K562 (cell line): ENCODE measurements at regions not wholly inside any gene's neighbourhood (a gene's known extent, or its start where the extent isn't known, plus 50 kb on each side); places are given as distances from the start of the nearest gene placed in this dataset.

Experiments used
- ATAC-seq: fragments of 200-7000 bp; cut with Tn5 transposase; 3 replicates; pipeline ENCODE4 v1.9.1; 2020; ENCODE audit warnings: moderate library complexity
- BruUV-seq: library from RNA; stranded (reverse); fragments of 400-500 nt; replicated peaks from 2 replicates; lab custom pipeline; 2021; lab: Mats Ljungman, UMichigan
- CTCF ChIA-PET: fragments of 300-600 bp; formaldehyde crosslinking; extraction: SDS; loops from one replicate; lab custom pipeline; 2021; ENCODE audit warnings: low intra/inter-chr PET ratio; lab: Yijun Ruan, JAX
- POLR2A ChIA-PET: fragments of 300-600, 350-650 bp; sonication (Branson Sonifier 250); formaldehyde crosslinking; extraction: SDS; loops from one replicate; lab custom pipeline; 2021; ENCODE audit warnings: antibody characterized with exemption, inconsistent platforms; lab: Yijun Ruan, JAX
- DNase-seq, 4 experiments: peaks; one replicate each; pipeline versions ENCODE4 v3.0.0 to v3.0.0-alpha.2; 2011 to 2018; ENCODE audit warnings: low spot score in 3 of 4, mixed read lengths in 3 of 4; ENCODE audit errors: extremely low read depth in 1 of 4
- FAIRE-seq: peaks from 2 replicates; lab custom pipeline; 2011; peaks lifted over from hg19 to GRCh38; lab: Jason Lieb, UNC
- H2AFZ ChIP-seq: 2 replicates; pipeline ENCODE4 v1.6.0; 2011; ENCODE audit warnings: low read depth, low read length, control low read depth, inconsistent platforms
- H3K27ac ChIP-seq: fragments of 200-600 bp; 3 replicates; pipeline ENCODE4 v1.8.0; 2011; ENCODE audit warnings: low read depth, mild to moderate bottlenecking, control low read depth, inconsistent platforms, low read length, moderate library complexity, mixed read lengths; ENCODE audit errors: extremely low read depth
- H3K27me3 ChIP-seq, 2 experiments: fragments of 300-600 bp in 1 of 2; 2 replicates in 1 of 2; 3 replicates in 1 of 2; pipeline versions ENCODE4 v1.6.0 to v1.8.0; 2011; ENCODE audit warnings: inconsistent platforms in 2 of 2, low read length in 2 of 2, mild to moderate bottlenecking in 1 of 2, mixed read lengths in 1 of 2, moderate library complexity in 1 of 2; ENCODE audit not compliant: control insufficient read depth in 2 of 2, insufficient read depth in 2 of 2
- H3K36me3 ChIP-seq: fragments of 300-600 bp; 3 replicates; pipeline ENCODE4 v1.8.0; 2011; ENCODE audit warnings: mild to moderate bottlenecking, low read length, inconsistent platforms; ENCODE audit not compliant: control insufficient read depth, insufficient read depth
- H3K4me1 ChIP-seq, 2 experiments: fragments of 200-600 bp in 1 of 2; replicated peaks in 1 of 2; 2 replicates in 1 of 2; 3 replicates in 1 of 2; pipeline versions ENCODE4 v1.5.1 to v1.8.0; 2011; ENCODE audit warnings: inconsistent platforms in 2 of 2, low read length in 2 of 2, mild to moderate bottlenecking in 1 of 2, mixed read lengths in 1 of 2, moderate library complexity in 1 of 2; ENCODE audit not compliant: control insufficient read depth in 2 of 2, insufficient read depth in 2 of 2
- H3K4me2 ChIP-seq: 2 replicates; pipeline ENCODE4 v1.6.1; 2011; ENCODE audit warnings: low read length, control low read depth, inconsistent platforms, mixed read lengths; ENCODE audit not compliant: insufficient read depth
- H3K4me3 ChIP-seq: fragments of 200-600 bp; sonication (generic), shearing (Covaris generic); 2 replicates; pipeline ENCODE4 v1.5.1; 2016; ENCODE audit warnings: control low read depth, inconsistent platforms
- H3K79me2 ChIP-seq: fragments of 200-600 bp; 3 replicates; pipeline ENCODE4 v1.8.0; 2011; ENCODE audit warnings: low read length, inconsistent platforms; ENCODE audit not compliant: control insufficient read depth, insufficient read depth
- H3K9ac ChIP-seq, 2 experiments: 2 replicates each; pipeline versions ENCODE4 v1.6.0 to v1.6.1; 2011; ENCODE audit warnings: low read depth in 2 of 2, low read length in 2 of 2, control low read depth in 1 of 2, inconsistent platforms in 1 of 2, mild to moderate bottlenecking in 1 of 2, mixed read lengths in 1 of 2; ENCODE audit not compliant: insufficient read depth in 1 of 2
- H3K9me1 ChIP-seq: one replicate; pipeline ENCODE4 v1.6.0; 2011; ENCODE audit warnings: inconsistent platforms, mild to moderate bottlenecking, low read length, moderate library complexity; ENCODE audit not compliant: control insufficient read depth, insufficient read depth
- H3K9me3 ChIP-seq: replicated peaks from 2 replicates; pipeline ENCODE4 v1.5.1; 2011; ENCODE audit warnings: low read depth, low read length, inconsistent platforms; ENCODE audit not compliant: control insufficient read depth, insufficient read depth
- H4K20me1 ChIP-seq: replicated peaks from 2 replicates; pipeline ENCODE4 v1.6.1; 2011; ENCODE audit warnings: low read length, inconsistent platforms, mixed read lengths; ENCODE audit not compliant: control insufficient read depth, insufficient read depth
- DACH1 ChIP-seq: fragments of 450-650 bp; IDR thresholded peaks from 2 replicates; pipeline ENCODE4 v1.6.1; 2018; ENCODE audit not compliant: partially characterized antibody
- EWSR1 ChIP-seq: fragments of 450-650 bp; IDR thresholded peaks from 2 replicates; pipeline ENCODE4 v1.6.1; 2018; ENCODE audit warnings: borderline replicate concordance, mild to moderate bottlenecking, low read depth, moderate library complexity; ENCODE audit not compliant: partially characterized antibody
- KLF10 ChIP-seq: fragments of 250-450 bp; sonication (Bioruptor Pico); IDR thresholded peaks from 2 replicates; pipeline ENCODE4 v1.6.1; 2021; ENCODE audit warnings: matching md5 sums
- MYBL2 ChIP-seq, 2 experiments: fragments of 450-650 bp in 1 of 2; sonication (generic) in 1 of 2; formaldehyde crosslinking in 1 of 2; IDR thresholded peaks; 2 replicates each; pipeline versions ENCODE4 v1.6.1 to v1.8.1; 2017 to 2022; ENCODE audit warnings: borderline replicate concordance in 1 of 2, inconsistent platforms in 1 of 2, low read depth in 1 of 2, mild to moderate bottlenecking in 1 of 2, missing genetic modification reagents in 1 of 2, moderate library complexity in 1 of 2
- NCOR1 ChIP-seq: fragments of 450-650 bp; IDR thresholded peaks from 2 replicates; pipeline ENCODE4 v1.6.1; 2016; ENCODE audit warnings: mild to moderate bottlenecking, moderate library complexity
- PHB ChIP-seq: fragments of 250-450 bp; sonication (Bioruptor Pico); IDR thresholded peaks from 2 replicates; pipeline ENCODE4 v1.5.0; 2021
- POLR2A ChIP-seq: fragments of 450-650 bp; conservative IDR thresholded peaks from 2 replicates; pipeline ENCODE4 v1.6.1; 2016
- RBFOX2 ChIP-seq: fragments of 200-400 bp; formaldehyde crosslinking; IDR thresholded peaks from 2 replicates; pipeline ENCODE4 v1.6.1; 2017; ENCODE audit warnings: low read depth, mild to moderate bottlenecking, low read length, moderate library complexity
- SREBF1 ChIP-seq: fragments of 150-350 bp; IDR thresholded peaks from 2 replicates; pipeline ENCODE4 v1.6.1; 2014; ENCODE audit warnings: antibody characterized with exemption, low read depth, low read length, borderline replicate concordance
- SUPT5H ChIP-seq: fragments of 450-650 bp; IDR thresholded peaks from 2 replicates; pipeline ENCODE4 v1.6.1; 2016
- ZBTB17 ChIP-seq: fragments of 450-650 bp; formaldehyde crosslinking; IDR thresholded peaks from 2 replicates; pipeline ENCODE4 v1.4.0; 2020; ENCODE audit warnings: mild to moderate bottlenecking
- ZNF140 ChIP-seq: fragments of 250-450 bp; sonication (Bioruptor Pico); IDR thresholded peaks from 2 replicates; pipeline ENCODE4 v1.8.0; 2021; ENCODE audit warnings: moderate library complexity, mild to moderate bottlenecking, inconsistent platforms
- ZNF431 ChIP-seq: sonication (generic); formaldehyde crosslinking; IDR thresholded peaks from 2 replicates; pipeline ENCODE4 v1.8.0; 2022; ENCODE audit warnings: mild to moderate bottlenecking, missing genetic modification reagents
- ZNF445 ChIP-seq: fragments of 250-450 bp; sonication (Bioruptor Pico); IDR thresholded peaks from 2 replicates; pipeline ENCODE4 v1.4.0; 2020; ENCODE audit warnings: low read depth, mild to moderate bottlenecking, moderate library complexity
- whole genome bisulfite sequencing: fragments of 100-300 bp; shearing (Covaris generic); methylation state at CpG from one replicate; pipeline ENCODE4 v1.1.6; 2016; ENCODE audit warnings: low coverage, mixed read lengths; ENCODE audit not compliant: insufficient coverage; ENCODE audit errors: missing lambda C conversion rate; 5-methylcytosine and 5-hydroxymethylcytosine counted together
- in situ Hi-C: fragments of 300-500 bp; cut with MboI; formaldehyde crosslinking; loops from 4 replicates; pipeline ENCODE4 v1.15.0; 2018; ENCODE audit warnings: inconsistent platforms, mixed read lengths
- intact Hi-C: fragments of 100-400 bp; cut with micrococcal nuclease; formaldehyde crosslinking; loops from 2 replicates; pipeline ENCODE4 v1.14.2; 2022
- TF ChIP-seq, protein P1 (sequence below): fragments of 450-650 bp; IDR thresholded peaks from 2 replicates; pipeline ENCODE4 v1.6.1; 2016; ENCODE audit warnings: mild to moderate bottlenecking

DNA sequence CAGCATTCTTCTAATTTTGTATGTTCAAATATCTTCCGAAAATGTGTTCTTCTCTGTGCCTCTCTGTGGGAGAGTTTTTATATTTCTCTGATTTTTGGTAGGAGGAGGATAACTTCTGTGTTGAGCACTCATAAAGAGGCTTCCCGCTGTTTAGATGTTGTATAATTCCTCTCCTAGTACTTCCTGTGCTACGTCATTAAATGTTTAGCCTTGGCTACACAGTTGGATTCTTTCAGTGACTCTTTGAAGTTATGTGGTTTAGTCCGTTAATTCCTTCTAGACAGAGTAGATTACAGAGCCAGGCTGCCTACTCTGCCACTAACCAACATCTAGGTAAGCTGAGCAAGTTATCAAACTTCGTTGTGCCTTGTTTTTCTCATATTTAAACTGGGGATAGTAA lies 302.6 kb downstream of the OSTF1 start:
- in situ Hi-C loops, result no loop called here
- no CpG with 5 or more reads among the region's 5 CpGs for WGBS
- TF ChIP-seq EWSR1 (no peak), DACH1 (no peak)
- TF ChIP-seq, all 486 proteins: peak for 0
- intact Hi-C loops, result no loop called here
- ATAC-seq, result no peak
- Histone ChIP-seq H3K9ac (no peak overlapping the region), H3K79me2 (no peaks in the 10 kb centered on the region), H3K4me2 (no peak overlapping the region), H2AFZ (no peak overlapping the region), H3K36me3 (no peaks in the 10 kb centered on the region), H3K9me1 (no peaks in the 10 kb centered on the region), H4K20me1 (no peaks in the 10 kb centered on the region), H3K27ac (no peak overlapping the region), H3K4me3 (no peak overlapping the region), H3K27me3 (no peaks in the 10 kb centered on the region), H3K9me3 (no peaks in the 10 kb centered on the region), H3K4me1 (no peaks in the 10 kb centered on the region)
- ChIA-PET POLR2A (no interaction called here), CTCF (no interaction called here)
- no peak for DNase-seq
- no peak for FAIRE-seq
- BruUV-seq, result no TSS peak

- ChIA-PET POLR2A (no interaction called here), CTCF (no interaction called here)
- DNase-seq (no peak), ATAC-seq (no peak), FAIRE-seq (no peak)
- H3K4me3 ChIP-seq, result no peak overlapping the region
- H3K9ac ChIP-seq, result no peak overlapping the region
- H3K4me1 ChIP-seq, result no peaks in the 10 kb centered on the region
- H3K79me2 ChIP-seq, result no peaks in the 10 kb centered on the region
- no peaks in the 10 kb centered on the region for H3K27me3 ChIP-seq
- H3K9me3 ChIP-seq, result no peaks in the 10 kb centered on the region
- no peaks in the 10 kb centered on the region for H3K36me3 ChIP-seq
- no TSS peak for BruUV-seq
- H2AFZ ChIP-seq, result no peak overlapping the region
- H3K27ac ChIP-seq, result no peak overlapping the region
- no peaks in the 10 kb centered on the region for H4K20me1 ChIP-seq
- in situ Hi-C loops, result no loop called here
- intact Hi-C loops, result no loop called here
- no peak overlapping the region for H3K4me2 ChIP-seq
- WGBS, result no CpG with 5 or more reads among the region's 8 CpGs
- TF ChIP-seq POLR2A (no peak), SUPT5H (no peak), ZNF445 (CRISPR knock-in tag) (no peak), NCOR1 (no peak), KLF10 (CRISPR knock-in tag) (no peak), SREBF1 (no peak), ZNF431 (CRISPR knock-in tag) (no peak), ZBTB17 (no peak), MYBL2 (IDR thresholded peaks at IDR 0.05; ENCODE audit: low read depth) (no peak), MYBL2 (CRISPR knock-in tag; IDR thresholded peaks at IDR 0.05; ENCODE audit: borderline replicate concordance) (no peak), RBFOX2 (no peak), ZNF140 (no peak), PHB (no peak)
- TF ChIP-seq, protein P1, sequence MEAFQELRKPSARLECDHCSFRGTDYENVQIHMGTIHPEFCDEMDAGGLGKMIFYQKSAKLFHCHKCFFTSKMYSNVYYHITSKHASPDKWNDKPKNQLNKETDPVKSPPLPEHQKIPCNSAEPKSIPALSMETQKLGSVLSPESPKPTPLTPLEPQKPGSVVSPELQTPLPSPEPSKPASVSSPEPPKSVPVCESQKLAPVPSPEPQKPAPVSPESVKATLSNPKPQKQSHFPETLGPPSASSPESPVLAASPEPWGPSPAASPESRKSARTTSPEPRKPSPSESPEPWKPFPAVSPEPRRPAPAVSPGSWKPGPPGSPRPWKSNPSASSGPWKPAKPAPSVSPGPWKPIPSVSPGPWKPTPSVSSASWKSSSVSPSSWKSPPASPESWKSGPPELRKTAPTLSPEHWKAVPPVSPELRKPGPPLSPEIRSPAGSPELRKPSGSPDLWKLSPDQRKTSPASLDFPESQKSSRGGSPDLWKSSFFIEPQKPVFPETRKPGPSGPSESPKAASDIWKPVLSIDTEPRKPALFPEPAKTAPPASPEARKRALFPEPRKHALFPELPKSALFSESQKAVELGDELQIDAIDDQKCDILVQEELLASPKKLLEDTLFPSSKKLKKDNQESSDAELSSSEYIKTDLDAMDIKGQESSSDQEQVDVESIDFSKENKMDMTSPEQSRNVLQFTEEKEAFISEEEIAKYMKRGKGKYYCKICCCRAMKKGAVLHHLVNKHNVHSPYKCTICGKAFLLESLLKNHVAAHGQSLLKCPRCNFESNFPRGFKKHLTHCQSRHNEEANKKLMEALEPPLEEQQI, result no peak
- no peaks in the 10 kb centered on the region for H3K9me1 ChIP-seq
Measured at GRCh38 chr9:75391497-75391896, 303.2 kb downstream of the OSTF1 start.
